ENCODE measurements at regions not wholly inside any gene's neighbourhood (a gene's known extent, or its start where the extent isn't known, plus 50 kb on each side); places are given as distances from the start of the nearest gene placed in this dataset.

DNA sequence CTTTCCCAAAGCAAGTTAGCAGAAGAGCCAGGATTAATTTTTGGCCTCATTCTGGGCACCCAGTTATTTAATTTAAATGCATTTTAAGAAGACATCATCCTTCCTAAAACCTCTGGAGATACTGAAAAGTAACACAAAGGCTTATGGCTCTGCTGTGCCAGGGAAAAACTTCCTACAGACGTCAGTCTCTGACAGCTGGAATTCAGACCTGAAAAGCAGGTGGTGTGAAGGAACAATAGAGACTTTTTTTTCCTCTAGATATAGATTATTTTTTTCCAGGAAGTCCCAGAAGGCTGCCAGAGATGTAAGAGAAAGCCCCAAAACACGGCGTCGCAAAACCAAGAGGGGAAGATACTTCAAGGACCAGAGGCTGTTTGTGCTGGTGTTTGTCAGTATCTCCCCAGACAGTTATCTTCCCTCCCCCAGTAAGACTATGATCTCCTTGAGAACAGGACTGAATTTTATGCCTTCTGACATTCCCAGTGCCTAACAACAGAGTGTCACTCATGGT lies 88.7 kb upstream of the RASEF start:
- no peak for DNase-seq
- 60 to 68% (median 65%) methylated on average over 4 of the region's 4 CpGs for WGBS, 3 donors
- no peak overlapping the region for H3K4me3 ChIP-seq
- H3K9me3 ChIP-seq = no peaks in the 10 kb centered on the region
- no peaks in the 10 kb centered on the region for H3K36me3 ChIP-seq (ENCODE audit: insufficient read depth in 1 of 2, low read depth in 1 of 2)
- H3K27ac ChIP-seq = no peak overlapping the region
- peaks cover 26% of the 10 kb centered on the region for H3K4me1 ChIP-seq
- H3K27me3 ChIP-seq (ENCODE audit: insufficient read depth in 3 of 3, low read length in 2 of 3) = peaks cover 0 to 2% (median 0%) of the 10 kb centered on the region in 3 donors
- TF ChIP-seq, protein P1, sequence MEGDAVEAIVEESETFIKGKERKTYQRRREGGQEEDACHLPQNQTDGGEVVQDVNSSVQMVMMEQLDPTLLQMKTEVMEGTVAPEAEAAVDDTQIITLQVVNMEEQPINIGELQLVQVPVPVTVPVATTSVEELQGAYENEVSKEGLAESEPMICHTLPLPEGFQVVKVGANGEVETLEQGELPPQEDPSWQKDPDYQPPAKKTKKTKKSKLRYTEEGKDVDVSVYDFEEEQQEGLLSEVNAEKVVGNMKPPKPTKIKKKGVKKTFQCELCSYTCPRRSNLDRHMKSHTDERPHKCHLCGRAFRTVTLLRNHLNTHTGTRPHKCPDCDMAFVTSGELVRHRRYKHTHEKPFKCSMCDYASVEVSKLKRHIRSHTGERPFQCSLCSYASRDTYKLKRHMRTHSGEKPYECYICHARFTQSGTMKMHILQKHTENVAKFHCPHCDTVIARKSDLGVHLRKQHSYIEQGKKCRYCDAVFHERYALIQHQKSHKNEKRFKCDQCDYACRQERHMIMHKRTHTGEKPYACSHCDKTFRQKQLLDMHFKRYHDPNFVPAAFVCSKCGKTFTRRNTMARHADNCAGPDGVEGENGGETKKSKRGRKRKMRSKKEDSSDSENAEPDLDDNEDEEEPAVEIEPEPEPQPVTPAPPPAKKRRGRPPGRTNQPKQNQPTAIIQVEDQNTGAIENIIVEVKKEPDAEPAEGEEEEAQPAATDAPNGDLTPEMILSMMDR (IDR thresholded peaks at IDR 0.05) = no peak
- no peak for ATAC-seq
- intact Hi-C loops (cut with DNase I) = no loop called here

DNA sequence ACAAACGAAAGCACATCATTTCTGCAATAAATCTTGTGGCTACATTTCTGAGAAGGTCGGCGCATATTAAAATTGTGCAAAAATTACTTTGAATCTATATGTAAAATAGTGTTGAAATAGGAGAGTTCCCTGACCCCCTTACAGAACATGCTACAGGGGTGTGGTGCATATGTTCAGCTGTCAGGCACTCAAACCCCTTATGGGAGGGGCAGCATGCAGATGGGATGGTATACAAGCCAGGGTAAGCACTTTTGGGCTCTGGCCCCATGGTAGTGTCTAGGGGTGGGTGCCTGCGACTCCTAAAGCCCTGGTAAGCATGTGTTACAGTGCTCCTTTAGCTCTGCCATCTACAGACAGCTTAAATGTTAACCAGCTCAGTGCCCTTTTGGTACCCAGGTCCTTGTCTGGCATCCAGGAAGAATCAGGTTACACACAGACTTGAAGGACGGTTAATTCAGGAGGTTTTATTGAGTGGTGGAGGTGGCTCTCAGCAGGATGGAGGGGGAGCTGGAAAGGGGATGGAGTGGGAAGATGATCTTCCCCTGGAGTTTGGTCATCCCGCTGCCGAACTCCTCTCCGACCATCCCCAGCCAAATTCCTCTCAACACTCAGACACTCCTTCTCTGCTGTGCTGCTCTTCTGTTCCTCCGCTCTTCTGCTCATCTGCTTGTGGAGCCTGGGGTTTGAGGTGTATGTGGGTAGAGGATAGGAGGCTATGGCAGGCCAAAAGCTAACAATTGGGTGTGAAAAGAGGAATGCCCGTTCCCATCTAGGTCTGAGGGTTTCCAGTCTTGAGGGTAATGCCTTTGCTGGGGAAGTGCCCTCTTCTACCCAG lies 84.6 kb upstream of the RASEF start:
- Histone ChIP-seq H3K36me3 (ENCODE audit: insufficient read depth in 1 of 2, low read depth in 1 of 2) (no peaks in the 10 kb centered on the region), H3K27ac (no peak overlapping the region), H3K4me1 (no peaks in the 10 kb centered on the region), H3K4me3 (no peak overlapping the region), H3K9me3 (no peaks in the 10 kb centered on the region), H3K27me3 (ENCODE audit: insufficient read depth in 3 of 3, low read length in 2 of 3) (peaks cover 0 to 2% (median 0%) of the 10 kb centered on the region in 3 donors)
- TF ChIP-seq, protein P1 (IDR thresholded peaks at IDR 0.05) = no peak
- WGBS, 3 donors = 68 to 75% (median 74%) methylated on average over 10 of the region's 10 CpGs
- DNase-seq (no peak), ATAC-seq (no peak)
- intact Hi-C loops (cut with DNase I) = no loop called here

DNA sequence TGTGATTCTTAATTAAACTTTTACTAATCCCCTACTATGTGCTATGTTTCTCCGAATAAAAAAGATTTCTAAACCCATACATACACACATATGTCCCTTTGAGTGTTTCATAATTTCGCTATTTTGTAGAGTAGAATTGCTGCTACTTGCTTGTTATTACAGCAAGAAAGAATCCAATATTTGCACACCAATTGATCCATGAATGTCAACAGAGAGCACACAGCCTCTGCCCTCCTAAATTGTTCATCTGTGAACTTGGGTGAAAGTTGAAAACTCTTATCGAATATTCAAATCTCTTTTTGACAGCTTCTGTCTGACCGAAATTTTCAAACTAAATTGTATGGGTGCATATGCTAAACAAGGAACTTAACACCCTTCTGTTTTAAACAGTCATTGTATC lies 83.4 kb upstream of the RASEF start:
- TF ChIP-seq, protein P1 (IDR thresholded peaks at IDR 0.05) = no peak
- WGBS, 3 donors = 91 to 94% (median 93%) methylated on average over 4 of the region's 4 CpGs
- Histone ChIP-seq H3K4me3 (no peak overlapping the region), H3K4me1 (no peaks in the 10 kb centered on the region), H3K9me3 (no peaks in the 10 kb centered on the region), H3K36me3 (ENCODE audit: insufficient read depth in 1 of 2, low read depth in 1 of 2) (no peaks in the 10 kb centered on the region), H3K27ac (no peak overlapping the region), H3K27me3 (ENCODE audit: insufficient read depth in 3 of 3, low read length in 2 of 3) (peaks cover 0 to 2% (median 0%) of the 10 kb centered on the region in 3 donors)
- no peak for DNase-seq
- intact Hi-C loops (cut with DNase I) = no loop called here
- ATAC-seq = no peak

DNA sequence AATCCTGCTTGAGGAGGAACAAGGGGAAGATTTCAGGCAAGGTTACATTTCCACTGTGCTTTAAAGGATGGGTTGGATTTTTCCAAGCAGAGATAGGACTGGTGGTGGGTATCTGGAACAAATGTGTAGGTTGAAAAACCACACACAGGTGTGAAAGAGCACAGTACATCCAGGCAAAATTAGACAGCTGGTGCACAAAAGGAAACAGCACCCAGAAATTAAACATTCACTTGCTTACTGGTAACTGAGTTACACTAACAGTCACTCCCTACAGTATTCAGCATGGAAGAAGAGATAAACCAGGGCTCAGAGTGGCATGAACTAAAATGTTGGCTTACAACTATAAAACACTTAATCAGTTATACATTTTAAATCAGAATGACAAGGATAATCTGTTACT lies 81.5 kb upstream of the RASEF start:
- TF ChIP-seq, protein P1 (IDR thresholded peaks at IDR 0.05) = no peak
- H3K9me3 ChIP-seq = no peaks in the 10 kb centered on the region
- no peak for DNase-seq
- no peaks in the 10 kb centered on the region for H3K36me3 ChIP-seq (ENCODE audit: insufficient read depth in 1 of 2, low read depth in 1 of 2)
- peaks cover 0 to 2% (median 0%) of the 10 kb centered on the region in 3 donors for H3K27me3 ChIP-seq (ENCODE audit: insufficient read depth in 3 of 3, low read length in 2 of 3)
- intact Hi-C loops (cut with DNase I) = no loop called here
- no peak overlapping the region for H3K4me3 ChIP-seq
- no peak for ATAC-seq
- no peak overlapping the region for H3K27ac ChIP-seq
- no peaks in the 10 kb centered on the region for H3K4me1 ChIP-seq

Measured in psoas muscle (tissue), 7 donors.